A673 (cell line): ENCODE measurements at regions not wholly inside any gene's neighbourhood (a gene's known extent, or its start where the extent isn't known, plus 50 kb on each side); places are given as distances from the start of the nearest gene placed in this dataset.

Experiments
- BruUV-seq: library from RNA; stranded (reverse); fragments of 400-500 nt; replicated peaks from 2 replicates; lab custom pipeline; 2021; lab: Mats Ljungman, UMichigan
- CTCF ChIA-PET: fragments of 300-600 bp; sonication (Branson Sonifier 250); formaldehyde crosslinking; loops from one replicate; lab custom pipeline; 2022; ENCODE audit warnings: antibody characterized with exemption; lab: Charles Lee
- POLR2A ChIA-PET: fragments of 300-600 bp; sonication (Branson Sonifier 250); formaldehyde crosslinking; loops from one replicate; lab custom pipeline; 2022; ENCODE audit warnings: antibody characterized with exemption; ENCODE audit not compliant: low non-redundant PET; lab: Charles Lee
- DNase-seq: peaks from one replicate; pipeline ENCODE4 v3.0.0-alpha.2; 2015; ENCODE audit warnings: low spot score
- H3K27ac ChIP-seq: fragments of 200-600 bp; sonication (generic); 2 replicates; pipeline ENCODE4 v1.5.1; 2016; ENCODE audit warnings: mixed run types, low read depth, mild to moderate bottlenecking, mixed read lengths, antibody characterized with exemption, low read length; ENCODE audit not compliant: poor library complexity, severe bottlenecking
- H3K27me3 ChIP-seq: fragments of 200-600 bp; sonication (generic); replicated peaks from 2 replicates; pipeline ENCODE4 v1.6.1; 2017; ENCODE audit warnings: mixed run types, low read depth, mild to moderate bottlenecking, mixed read lengths, antibody characterized with exemption, low read length; ENCODE audit not compliant: insufficient read depth, poor library complexity
- H3K36me3 ChIP-seq: fragments of 200-600 bp; sonication (generic); 2 replicates; pipeline ENCODE4 v1.6.1; 2016; ENCODE audit warnings: mixed run types, mild to moderate bottlenecking, mixed read lengths, antibody characterized with exemption, low read length; ENCODE audit not compliant: insufficient read depth, poor library complexity, severe bottlenecking
- H3K4me1 ChIP-seq: fragments of 200-600 bp; sonication (generic); 2 replicates; pipeline ENCODE4 v1.6.1; 2017; ENCODE audit warnings: mixed run types, mild to moderate bottlenecking, mixed read lengths, antibody characterized with exemption, low read length; ENCODE audit not compliant: insufficient read depth, poor library complexity, severe bottlenecking
- H3K4me3 ChIP-seq: fragments of 200-600 bp; sonication (generic); 2 replicates; pipeline ENCODE4 v1.5.1; 2016; ENCODE audit warnings: low read depth, mixed run types, mild to moderate bottlenecking, mixed read lengths, low read length; ENCODE audit not compliant: poor library complexity, severe bottlenecking
- H3K9me3 ChIP-seq: fragments of 200-600 bp; sonication (generic); 2 replicates; pipeline ENCODE4 v1.6.1; 2016; ENCODE audit warnings: mixed run types, low read depth, mild to moderate bottlenecking, mixed read lengths, antibody characterized with exemption, low read length; ENCODE audit not compliant: poor library complexity, severe bottlenecking
- EZH2 ChIP-seq: fragments of 200-600 bp; sonication (generic); IDR thresholded peaks from 2 replicates; pipeline ENCODE4 v1.6.1; 2017; ENCODE audit warnings: borderline replicate concordance, low read depth, mild to moderate bottlenecking, mixed read lengths, antibody characterized with exemption, low read length; ENCODE audit not compliant: poor library complexity, severe bottlenecking
- intact Hi-C: fragments of 100-400 bp; cut with micrococcal nuclease; formaldehyde crosslinking; loops from one replicate; pipeline ENCODE4 v1.10.0; 2022; ENCODE audit not compliant: unreplicated experiment
- TF ChIP-seq, protein P1 (sequence below): fragments of 300-800, 200-600 bp; sonication (generic); conservative IDR thresholded peaks from 2 replicates; pipeline ENCODE4 v1.5.1; 2017; ENCODE audit warnings: low read depth, mild to moderate bottlenecking, antibody characterized with exemption, low read length, moderate library complexity, mixed read lengths

DNA sequence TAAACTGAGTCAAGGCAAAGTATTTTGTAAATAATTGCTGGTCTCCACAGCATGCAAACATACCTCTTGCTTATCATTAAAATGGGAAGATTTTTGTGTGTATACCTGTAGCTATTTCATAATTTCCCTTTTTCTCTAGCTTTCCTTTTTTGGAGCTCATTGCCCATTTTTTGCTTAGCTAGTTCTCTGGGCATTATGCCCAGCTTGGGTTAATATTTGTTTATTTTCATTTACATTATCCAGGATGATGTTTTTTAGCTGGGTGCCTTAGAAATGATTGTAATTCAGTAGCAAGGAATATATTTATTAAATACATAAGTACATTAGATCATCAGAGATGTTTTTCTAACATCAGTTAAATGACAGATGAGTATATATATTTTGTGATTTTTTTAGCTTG, 1271.7 kb upstream of the GBE1 start:
- POLR2A ChIA-PET = no interaction called here
- Histone ChIP-seq H3K36me3 (no peaks in the 10 kb centered on the region), H3K4me3 (no peak overlapping the region), H3K9me3 (peaks cover 9% of the 10 kb centered on the region), H3K4me1 (no peaks in the 10 kb centered on the region), H3K27me3 (no peaks in the 10 kb centered on the region), H3K27ac (no peak overlapping the region)
- TF ChIP-seq, protein P1, sequence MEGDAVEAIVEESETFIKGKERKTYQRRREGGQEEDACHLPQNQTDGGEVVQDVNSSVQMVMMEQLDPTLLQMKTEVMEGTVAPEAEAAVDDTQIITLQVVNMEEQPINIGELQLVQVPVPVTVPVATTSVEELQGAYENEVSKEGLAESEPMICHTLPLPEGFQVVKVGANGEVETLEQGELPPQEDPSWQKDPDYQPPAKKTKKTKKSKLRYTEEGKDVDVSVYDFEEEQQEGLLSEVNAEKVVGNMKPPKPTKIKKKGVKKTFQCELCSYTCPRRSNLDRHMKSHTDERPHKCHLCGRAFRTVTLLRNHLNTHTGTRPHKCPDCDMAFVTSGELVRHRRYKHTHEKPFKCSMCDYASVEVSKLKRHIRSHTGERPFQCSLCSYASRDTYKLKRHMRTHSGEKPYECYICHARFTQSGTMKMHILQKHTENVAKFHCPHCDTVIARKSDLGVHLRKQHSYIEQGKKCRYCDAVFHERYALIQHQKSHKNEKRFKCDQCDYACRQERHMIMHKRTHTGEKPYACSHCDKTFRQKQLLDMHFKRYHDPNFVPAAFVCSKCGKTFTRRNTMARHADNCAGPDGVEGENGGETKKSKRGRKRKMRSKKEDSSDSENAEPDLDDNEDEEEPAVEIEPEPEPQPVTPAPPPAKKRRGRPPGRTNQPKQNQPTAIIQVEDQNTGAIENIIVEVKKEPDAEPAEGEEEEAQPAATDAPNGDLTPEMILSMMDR = no peak
- TF ChIP-seq EZH2 = no peak
- CTCF ChIA-PET = no interaction called here
- BruUV-seq = no TSS peak
- intact Hi-C loops = no loop called here
- no peak for DNase-seq

DNA sequence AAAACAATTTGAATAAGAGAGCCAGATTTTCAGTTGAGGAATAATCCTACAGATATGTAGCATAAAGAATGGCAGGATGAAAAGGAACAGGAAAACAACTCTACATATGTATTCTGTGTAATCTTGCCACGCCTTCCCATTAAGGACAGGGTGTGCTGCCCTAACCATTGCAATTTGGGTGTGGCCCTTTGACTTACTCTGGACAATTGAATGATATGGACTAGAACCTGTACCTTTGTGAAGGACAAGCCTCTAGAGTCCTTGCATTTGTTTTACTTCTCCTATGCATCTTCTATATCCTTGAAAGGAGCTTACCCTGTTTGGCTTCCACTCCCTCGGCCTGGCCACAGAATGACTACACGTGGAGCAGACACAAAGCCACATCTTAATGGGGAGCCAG, 1261.6 kb upstream of the GBE1 start:
- ChIA-PET POLR2A (no interaction called here), CTCF (no interaction called here)
- no peak for TF ChIP-seq EZH2
- TF ChIP-seq, protein P1 = no peak
- peaks cover 2% of the 10 kb centered on the region for H3K9me3 ChIP-seq
- H3K4me3 ChIP-seq = no peak overlapping the region
- BruUV-seq = no TSS peak
- no peaks in the 10 kb centered on the region for H3K4me1 ChIP-seq
- no peaks in the 10 kb centered on the region for H3K36me3 ChIP-seq
- H3K27me3 ChIP-seq = no peaks in the 10 kb centered on the region
- no peak overlapping the region for H3K27ac ChIP-seq
- DNase-seq = no peak
- intact Hi-C loops = no loop called here

DNA sequence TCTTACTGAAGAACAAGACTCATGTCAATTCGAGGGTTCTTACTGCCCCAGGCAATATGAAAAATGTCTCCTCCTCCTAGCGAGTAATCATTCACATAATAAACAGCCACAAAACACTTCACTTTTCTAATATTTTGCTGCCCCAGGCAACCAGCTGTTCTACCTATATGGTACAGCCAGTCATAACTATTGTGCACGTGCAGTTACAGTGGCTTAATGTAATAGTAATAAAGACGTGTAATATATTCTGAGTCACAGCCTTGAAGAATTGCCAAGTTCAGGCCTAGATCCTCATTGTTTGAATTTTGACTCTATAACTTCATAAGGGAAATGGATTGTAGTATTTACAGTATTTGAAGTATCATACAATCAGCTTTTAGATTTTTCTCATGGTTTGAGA, 1250.0 kb upstream of the GBE1 start:
- H3K27ac ChIP-seq = no peak overlapping the region
- TF ChIP-seq EZH2 = no peak
- TF ChIP-seq, protein P1 = no peak
- intact Hi-C loops = no loop called here
- peak; percentile 4 for DNase-seq
- no peaks in the 10 kb centered on the region for H3K27me3 ChIP-seq
- no peaks in the 10 kb centered on the region for H3K36me3 ChIP-seq
- ChIA-PET POLR2A (no interaction called here), CTCF (no interaction called here)
- H3K4me3 ChIP-seq = no peak overlapping the region
- no peaks in the 10 kb centered on the region for H3K9me3 ChIP-seq
- BruUV-seq = no TSS peak
- no peaks in the 10 kb centered on the region for H3K4me1 ChIP-seq
